H9 (cell line): ENCODE measurements at regions not wholly inside any gene's neighbourhood (a gene's known extent, or its start where the extent isn't known, plus 50 kb on each side); places are given as distances from the start of the nearest gene placed in this dataset.

Experiments used
- DNase-seq: peaks from one replicate; pipeline ENCODE4 v3.0.0-alpha.2; 2017
- H2AFZ ChIP-seq: one replicate; pipeline ENCODE4 v1.6.1; 2013; ENCODE audit warnings: mild to moderate bottlenecking, low read length, control low read depth, moderate library complexity
- H2AK5ac ChIP-seq: 2 replicates; pipeline ENCODE4 v1.6.1; 2013; ENCODE audit warnings: low read length, control low read depth, mixed read lengths; ENCODE audit not compliant: insufficient read length
- H2BK120ac ChIP-seq: one replicate; pipeline ENCODE4 v1.6.1; 2013; ENCODE audit warnings: low read depth, mild to moderate bottlenecking, low read length, control low read depth, inconsistent platforms; ENCODE audit not compliant: poor library complexity, severe bottlenecking
- H2BK12ac ChIP-seq: 2 replicates; pipeline ENCODE4 v1.6.1; 2013; ENCODE audit warnings: low read length, control low read depth, mixed read lengths, low read depth; ENCODE audit not compliant: insufficient read length
- H2BK15ac ChIP-seq: 2 replicates; pipeline ENCODE4 v1.6.1; 2013; ENCODE audit warnings: low read depth, low read length, control low read depth
- H2BK20ac ChIP-seq: one replicate; pipeline ENCODE4 v1.6.1; 2013; ENCODE audit warnings: low read depth, mild to moderate bottlenecking, low read length, control low read depth, inconsistent platforms; ENCODE audit not compliant: poor library complexity, severe bottlenecking
- H2BK5ac ChIP-seq: 2 replicates; pipeline ENCODE4 v1.6.1; 2013; ENCODE audit warnings: low read length, control low read depth, mixed read lengths; ENCODE audit not compliant: insufficient read length
- H3K14ac ChIP-seq: 2 replicates; pipeline ENCODE4 v1.6.1; 2013; ENCODE audit warnings: low read length, control low read depth; ENCODE audit not compliant: insufficient read depth
- H3K18ac ChIP-seq: 2 replicates; pipeline ENCODE4 v1.6.1; 2013; ENCODE audit warnings: low read depth, mild to moderate bottlenecking, mixed read lengths, low read length, control low read depth; ENCODE audit not compliant: insufficient read length
- H3K23ac ChIP-seq: 2 replicates; pipeline ENCODE4 v1.6.1; 2013; ENCODE audit warnings: low read length, control low read depth, mixed read lengths, low read depth; ENCODE audit not compliant: insufficient read length
- H3K23me2 ChIP-seq: 2 replicates; pipeline ENCODE4 v1.6.1; 2013; ENCODE audit warnings: low read depth, mild to moderate bottlenecking, mixed read lengths, low read length, control low read depth; ENCODE audit not compliant: insufficient read length, poor library complexity, severe bottlenecking
- H3K27ac ChIP-seq: 2 replicates; pipeline ENCODE4 v1.5.1; 2013; ENCODE audit warnings: low read length, control low read depth, mixed read lengths, low read depth; ENCODE audit not compliant: insufficient read length
- H3K27me3 ChIP-seq: 2 replicates; pipeline ENCODE4 v1.6.1; 2013; ENCODE audit warnings: low read length, control low read depth, inconsistent platforms; ENCODE audit not compliant: insufficient read depth
- H3K4ac ChIP-seq: 2 replicates; pipeline ENCODE4 v1.6.1; 2013; ENCODE audit warnings: low read depth, mild to moderate bottlenecking, control low read depth, inconsistent platforms, low read length, moderate library complexity
- H3K4me1 ChIP-seq: 2 replicates; pipeline ENCODE4 v1.6.1; 2013; ENCODE audit warnings: low read length, control low read depth, inconsistent platforms; ENCODE audit not compliant: insufficient read depth
- H3K4me2 ChIP-seq: 2 replicates; pipeline ENCODE4 v1.6.1; 2013; ENCODE audit warnings: low read length, control low read depth, mixed read lengths; ENCODE audit not compliant: insufficient read length, insufficient read depth
- H3K56ac ChIP-seq: 2 replicates; pipeline ENCODE4 v1.6.1; 2013; ENCODE audit warnings: low read depth, mild to moderate bottlenecking, mixed read lengths, low read length, control low read depth; ENCODE audit not compliant: insufficient read length
- H3K79me1 ChIP-seq: 2 replicates; pipeline ENCODE4 v1.6.1; 2013; ENCODE audit warnings: low read depth, mild to moderate bottlenecking, moderate library complexity, low read length, control low read depth, inconsistent platforms; ENCODE audit not compliant: insufficient read depth, poor library complexity, severe bottlenecking
- H3K79me2 ChIP-seq: 2 replicates; pipeline ENCODE4 v1.6.1; 2013; ENCODE audit warnings: low read length, control low read depth, inconsistent platforms; ENCODE audit not compliant: insufficient read depth
- H3K9ac ChIP-seq: 2 replicates; pipeline ENCODE4 v1.6.1; 2013; ENCODE audit warnings: low read length, control low read depth, mixed read lengths; ENCODE audit not compliant: insufficient read length; ENCODE audit errors: extremely low read depth
- H3K9me3 ChIP-seq: one replicate; pipeline ENCODE4 v1.6.1; 2013; ENCODE audit warnings: low read depth, low read length, inconsistent platforms; ENCODE audit not compliant: control insufficient read depth
- H3T11ph ChIP-seq: one replicate; pipeline ENCODE4 v1.6.1; 2013; ENCODE audit warnings: mild to moderate bottlenecking, low read length, control low read depth, inconsistent platforms
- H4K20me1 ChIP-seq: one replicate; pipeline ENCODE4 v1.6.1; 2013; ENCODE audit not compliant: control insufficient read depth, insufficient read length, insufficient read depth
- H4K5ac ChIP-seq: 2 replicates; pipeline ENCODE4 v1.6.1; 2013; ENCODE audit warnings: low read depth, mild to moderate bottlenecking, mixed read lengths, low read length, control low read depth; ENCODE audit not compliant: insufficient read length
- H4K8ac ChIP-seq: replicated peaks from 2 replicates; pipeline ENCODE4 v1.6.1; 2013; ENCODE audit warnings: low read length, control low read depth, mixed read lengths, low read depth; ENCODE audit not compliant: insufficient read length
- H4K91ac ChIP-seq: 2 replicates; pipeline ENCODE4 v1.6.1; 2013; ENCODE audit warnings: low read depth, mild to moderate bottlenecking, moderate library complexity, mixed read lengths, low read length, control low read depth; ENCODE audit not compliant: insufficient read length
- H3K27ac Mint-ChIP-seq, 3 experiments: 2 replicates in 2 of 3; 3 replicates in 1 of 3; pipeline ENCODE4 v1.8.0; 2020 to 2021; ENCODE audit warnings: mixed read lengths in 3 of 3, mild to moderate bottlenecking in 1 of 3, moderate library complexity in 1 of 3
- H3K27me3 Mint-ChIP-seq: 2 replicates; pipeline ENCODE4 v1.8.0; 2021; ENCODE audit warnings: low read depth, mild to moderate bottlenecking, moderate library complexity, mixed read lengths
- H3K36me3 Mint-ChIP-seq, 3 experiments: 2 replicates in 2 of 3; 3 replicates in 1 of 3; pipeline ENCODE4 v1.8.0; 2020 to 2021; ENCODE audit warnings: low read depth in 3 of 3, mixed read lengths in 3 of 3; ENCODE audit not compliant: insufficient read depth in 1 of 3
- H3K4me1 Mint-ChIP-seq, 2 experiments: 2 replicates each; pipeline ENCODE4 v1.8.0; 2020; ENCODE audit warnings: mixed read lengths in 2 of 2
- H3K4me3 Mint-ChIP-seq, 2 experiments: 2 replicates in 1 of 2; 3 replicates in 1 of 2; pipeline ENCODE4 v1.8.0; 2020 to 2021; ENCODE audit warnings: mild to moderate bottlenecking in 2 of 2, mixed read lengths in 2 of 2, moderate library complexity in 1 of 2
- H3K9me3 Mint-ChIP-seq, 2 experiments: 2 replicates in 1 of 2; 3 replicates in 1 of 2; pipeline ENCODE4 v1.8.0; 2020; ENCODE audit warnings: mild to moderate bottlenecking in 2 of 2, mixed read lengths in 2 of 2, moderate library complexity in 1 of 2
- CTCF ChIP-seq: fragments of 200-600 bp; sonication (generic); conservative IDR thresholded peaks from 3 replicates; pipeline ENCODE4 v1.8.0; 2021; ENCODE audit warnings: antibody characterized with exemption, mild to moderate bottlenecking
- WGBS: extraction: QIAGEN DNeasy Blood & Tissue Kit; methylation state at CpG from one replicate; pipeline ENCODE4 v1.1.7; 2013; ENCODE audit warnings: missing lambda C conversion rate, low lambda C conversion rate, mixed read lengths; ENCODE audit not compliant: insufficient read length; ENCODE audit errors: extremely low coverage; 5-methylcytosine and 5-hydroxymethylcytosine counted together

DNA sequence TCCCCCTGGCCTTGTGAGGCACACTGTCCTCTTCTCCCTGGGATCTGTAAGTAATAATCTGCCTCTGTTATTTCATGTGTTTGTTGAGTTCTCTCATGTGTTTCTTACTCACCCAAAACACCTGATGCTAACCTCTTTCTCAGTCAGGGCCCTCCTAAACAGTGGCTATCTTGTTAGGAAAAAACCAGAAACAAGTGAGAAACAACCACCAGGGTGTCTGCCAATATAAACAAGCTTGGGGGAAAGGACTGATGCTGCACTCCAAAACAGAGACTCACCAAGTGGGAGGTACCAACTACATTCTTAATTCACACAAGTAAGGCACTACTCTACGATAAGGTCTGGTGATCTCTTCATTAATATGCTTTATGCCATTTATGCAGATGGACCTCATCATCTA lies 564.4 kb downstream of the SEMA5A start:
- TF ChIP-seq CTCF = no peak
- H3K4me3 Mint-ChIP-seq = no peak overlapping the region

More for the DNA sequence above, 564.4 kb downstream of the SEMA5A start:
- peak overlapping the region; percentile 18 for H4K8ac ChIP-seq
- H4K91ac ChIP-seq = no peak overlapping the region
- H3K23ac ChIP-seq = no peak overlapping the region
- Mint-ChIP-seq H3K4me1 (no peaks in the 10 kb centered on the region; a peak in 1 of 4 replicates), H3K9me3 (no peaks in the 10 kb centered on the region), H3K27ac (0 out of 7 replicates have a peak overlapping the region, but pooled peaks of 1 of the 3 experiments have one; percentile 18), H3K36me3 (no peaks in the 10 kb centered on the region), H3K27me3 (no peaks in the 10 kb centered on the region; the same call in 1 of the 2 replicates)
- H4K5ac ChIP-seq = peak overlapping the region; percentile 81
- H3K23me2 ChIP-seq = no peaks in the 10 kb centered on the region
- no peak overlapping the region for H2BK15ac ChIP-seq
- no peak overlapping the region for H3K4ac ChIP-seq
- H3K18ac ChIP-seq = no peak overlapping the region
- H3T11ph ChIP-seq = no peak overlapping the region
- DNase-seq = no peak
- H3K9ac ChIP-seq = no peak overlapping the region
- no peaks in the 10 kb centered on the region for H3K79me2 ChIP-seq
- H2BK12ac ChIP-seq = no peak overlapping the region
- no peaks in the 10 kb centered on the region for H3K4me1 ChIP-seq
- WGBS = no CpG with 5 or more reads among the region's 1 CpG
- H2BK5ac ChIP-seq = no peak overlapping the region
- no peak overlapping the region for H3K56ac ChIP-seq
- H3K79me1 ChIP-seq = no peaks in the 10 kb centered on the region
- H3K9me3 ChIP-seq = no peaks in the 10 kb centered on the region
- H2AFZ ChIP-seq = no peak overlapping the region
- no peak overlapping the region for H2BK120ac ChIP-seq
- no peak overlapping the region for H2BK20ac ChIP-seq
- no peaks in the 10 kb centered on the region for H3K27me3 ChIP-seq
- H4K20me1 ChIP-seq = no peaks in the 10 kb centered on the region
- no peak overlapping the region for H2AK5ac ChIP-seq
- no peak overlapping the region for H3K27ac ChIP-seq
- H3K4me2 ChIP-seq = no peak overlapping the region
- H3K14ac ChIP-seq = no peak overlapping the region
